SU-DHL-6 (cell line): ENCODE measurements at regions not wholly inside any gene's neighbourhood (a gene's known extent, or its start where the extent isn't known, plus 50 kb on each side); places are given as distances from the start of the nearest gene placed in this dataset.

Source experiments
- EZH2phosphoT487 ChIP-seq: fragments of 200-600 bp; sonication (generic), shearing (Covaris generic); conservative IDR thresholded peaks from 2 replicates; pipeline ENCODE4 v1.6.1; 2018; ENCODE audit warnings: mild to moderate bottlenecking, antibody characterized with exemption, low read length, moderate library complexity, mixed read lengths
- TF ChIP-seq, protein P1 (sequence below): fragments of 200-600 bp; sonication (generic); IDR thresholded peaks from one replicate; pipeline ENCODE4 v1.5.1; 2017; ENCODE audit warnings: antibody characterized with exemption, mild to moderate bottlenecking, low read length, moderate library complexity; ENCODE audit not compliant: insufficient read depth, poor library complexity, severe bottlenecking

DNA sequence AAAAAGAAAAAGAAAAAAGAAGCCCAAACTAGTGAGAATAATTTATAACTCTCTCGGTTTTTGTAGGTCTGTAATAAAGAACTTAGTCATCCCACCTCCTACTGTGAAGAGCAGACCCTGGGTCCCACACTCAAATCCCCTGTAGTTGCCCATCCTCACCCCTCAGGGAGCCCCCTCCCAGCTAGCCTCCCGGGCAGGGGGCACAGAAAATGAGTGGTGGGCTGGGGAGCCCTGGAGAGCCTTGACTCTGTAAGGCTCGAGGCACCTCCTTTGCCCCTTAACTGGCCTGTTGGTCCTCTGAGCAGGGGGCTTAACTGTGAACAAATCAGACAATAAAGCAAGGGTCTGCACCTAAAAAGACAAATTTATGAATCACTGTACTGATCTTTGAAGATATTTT, 57.5 kb upstream of the PRKACB start:
- TF ChIP-seq, protein P1, sequence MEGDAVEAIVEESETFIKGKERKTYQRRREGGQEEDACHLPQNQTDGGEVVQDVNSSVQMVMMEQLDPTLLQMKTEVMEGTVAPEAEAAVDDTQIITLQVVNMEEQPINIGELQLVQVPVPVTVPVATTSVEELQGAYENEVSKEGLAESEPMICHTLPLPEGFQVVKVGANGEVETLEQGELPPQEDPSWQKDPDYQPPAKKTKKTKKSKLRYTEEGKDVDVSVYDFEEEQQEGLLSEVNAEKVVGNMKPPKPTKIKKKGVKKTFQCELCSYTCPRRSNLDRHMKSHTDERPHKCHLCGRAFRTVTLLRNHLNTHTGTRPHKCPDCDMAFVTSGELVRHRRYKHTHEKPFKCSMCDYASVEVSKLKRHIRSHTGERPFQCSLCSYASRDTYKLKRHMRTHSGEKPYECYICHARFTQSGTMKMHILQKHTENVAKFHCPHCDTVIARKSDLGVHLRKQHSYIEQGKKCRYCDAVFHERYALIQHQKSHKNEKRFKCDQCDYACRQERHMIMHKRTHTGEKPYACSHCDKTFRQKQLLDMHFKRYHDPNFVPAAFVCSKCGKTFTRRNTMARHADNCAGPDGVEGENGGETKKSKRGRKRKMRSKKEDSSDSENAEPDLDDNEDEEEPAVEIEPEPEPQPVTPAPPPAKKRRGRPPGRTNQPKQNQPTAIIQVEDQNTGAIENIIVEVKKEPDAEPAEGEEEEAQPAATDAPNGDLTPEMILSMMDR: no peak
- TF ChIP-seq EZH2phosphoT487: no peak
